Prostate gland (tissue), 2 donors: ENCODE measurements at regions not wholly inside any gene's neighbourhood (a gene's known extent, or its start where the extent isn't known, plus 50 kb on each side); places are given as distances from the start of the nearest gene placed in this dataset.

Source experiments
- DNase-seq: peaks from one replicate; pipeline ENCODE4 v3.0.0-alpha.2; 2019; ENCODE audit warnings: low spot score
- H3K27ac ChIP-seq, 2 donors: fragments of 200-600 bp; sonication (generic); 2 replicates each; pipeline ENCODE4 v1.5.1; 2017 to 2019
- H3K27me3 ChIP-seq: fragments of 200-600 bp; sonication (generic); replicated peaks from 2 replicates; pipeline ENCODE4 v1.5.1; 2019; ENCODE audit not compliant: insufficient read depth
- H3K36me3 ChIP-seq, 2 donors: fragments of 200-600 bp; sonication (generic); 1 replicate in 1 of 2; 2 replicates in 1 of 2; pipeline versions ENCODE4 v1.5.1 to v1.8.1; 2017 to 2019
- H3K4me1 ChIP-seq: fragments of 200-600 bp; sonication (generic); replicated peaks from 2 replicates; pipeline ENCODE4 v1.5.1; 2019
- H3K4me3 ChIP-seq, 2 donors: fragments of 200-600 bp; sonication (generic); 2 replicates each; pipeline ENCODE4 v1.5.1; 2017 to 2019
- H3K9me3 ChIP-seq: fragments of 200-600 bp; sonication (generic); 2 replicates; pipeline ENCODE4 v1.5.1; 2017
- CTCF ChIP-seq, 4 experiments: fragments of 200-600 bp in 2 of 4; fragments of 450-650 bp in 2 of 4; sonication (generic) in 2 of 4; IDR thresholded peaks; 1 replicate in 3 of 4; 2 replicates in 1 of 4; pipeline ENCODE4 v1.5.1; 2016 to 2019; ENCODE audit warnings: antibody characterized with exemption in 4 of 4, mild to moderate bottlenecking in 2 of 4, moderate library complexity in 2 of 4
- POLR2A ChIP-seq: fragments of 450-650 bp; IDR thresholded peaks from one replicate; pipeline ENCODE4 v1.6.1; 2016; ENCODE audit warnings: antibody characterized with exemption, mild to moderate bottlenecking
- POLR2AphosphoS5 ChIP-seq: sonication (generic); formaldehyde crosslinking; IDR thresholded peaks from one replicate; pipeline ENCODE4 v1.6.1; 2017; ENCODE audit warnings: antibody characterized with exemption
- WGBS: methylation state at CpG from one replicate; pipeline ENCODE4 v1.1.5; 2018; 5-methylcytosine and 5-hydroxymethylcytosine counted together
- intact Hi-C: fragments of 100-400 bp; cut with DNase I; formaldehyde crosslinking; loops from one replicate; pipeline ENCODE4 v1.14.2; 2022

GRCh38 chr9:79807971-79808370 is 236.2 kb downstream of the TLE4 start:
- Histone ChIP-seq H3K27ac (no peak overlapping the region), H3K9me3 (no peaks in the 10 kb centered on the region), H3K4me3 (no peak overlapping the region), H3K4me1 (no peaks in the 10 kb centered on the region), H3K36me3 (no peaks in the 10 kb centered on the region), H3K27me3 (no peaks in the 10 kb centered on the region)
- intact Hi-C loops, result no loop called here
- TF ChIP-seq POLR2AphosphoS5, result no peak
- TF ChIP-seq CTCF (IDR thresholded peaks at IDR 0.05), result no peak
- no peak for TF ChIP-seq POLR2A
- WGBS, result 39% methylated on average over 2 of the region's 2 CpGs
- no peak for DNase-seq

GRCh38 chr9:79806086-79806485 is 234.3 kb downstream of the TLE4 start:
- WGBS, result 91% methylated on average over 4 of the region's 4 CpGs
- H3K4me1 ChIP-seq, result no peaks in the 10 kb centered on the region
- no peaks in the 10 kb centered on the region for H3K27me3 ChIP-seq
- H3K9me3 ChIP-seq, result no peaks in the 10 kb centered on the region
- TF ChIP-seq CTCF (IDR thresholded peaks at IDR 0.05) (no peak), POLR2AphosphoS5 (no peak), POLR2A (no peak)
- H3K4me3 ChIP-seq, result no peak overlapping the region
- intact Hi-C loops, result no loop called here
- no peaks in the 10 kb centered on the region for H3K36me3 ChIP-seq
- no peak overlapping the region for H3K27ac ChIP-seq
- no peak for DNase-seq

- no peaks in the 10 kb centered on the region for H3K36me3 ChIP-seq
- no peak overlapping the region for H3K4me3 ChIP-seq
- no peaks in the 10 kb centered on the region for H3K9me3 ChIP-seq
- DNase-seq, result no peak
- H3K4me1 ChIP-seq, result no peaks in the 10 kb centered on the region
- intact Hi-C loops, result no loop called here
- no peak for TF ChIP-seq CTCF (IDR thresholded peaks at IDR 0.05)
- no peak for TF ChIP-seq POLR2AphosphoS5
- TF ChIP-seq POLR2A, result no peak
- 64% methylated on average over 3 of the region's 3 CpGs for WGBS
- no peak overlapping the region for H3K27ac ChIP-seq
- no peaks in the 10 kb centered on the region for H3K27me3 ChIP-seq
Measured at GRCh38 chr9:79801459-79801858, 229.7 kb downstream of the TLE4 start.

GRCh38 chr9:79800578-79800977 is 228.8 kb downstream of the TLE4 start:
- TF ChIP-seq CTCF (IDR thresholded peaks at IDR 0.05), result no peak
- TF ChIP-seq POLR2AphosphoS5, result no peak
- no peak for TF ChIP-seq POLR2A
- no peak for DNase-seq
- intact Hi-C loops, result no loop called here
- Histone ChIP-seq H3K36me3 (no peaks in the 10 kb centered on the region), H3K27ac (no peak overlapping the region), H3K4me1 (no peaks in the 10 kb centered on the region), H3K9me3 (no peaks in the 10 kb centered on the region), H3K27me3 (no peaks in the 10 kb centered on the region), H3K4me3 (no peak overlapping the region)
- 80% methylated on average over 1 of the region's 1 CpG for WGBS

GRCh38 chr9:79799691-79800335 is 228.0 kb downstream of the TLE4 start:
- H3K4me1 ChIP-seq, result no peaks in the 10 kb centered on the region
- H3K36me3 ChIP-seq, result no peaks in the 10 kb centered on the region
- no peak overlapping the region for H3K27ac ChIP-seq
- TF ChIP-seq POLR2A, result no peak
- no peak for TF ChIP-seq CTCF (IDR thresholded peaks at IDR 0.05)
- no peak for TF ChIP-seq POLR2AphosphoS5
- H3K27me3 ChIP-seq, result no peaks in the 10 kb centered on the region
- no peak overlapping the region for H3K4me3 ChIP-seq
- intact Hi-C loops, result no loop called here
- WGBS, result 32% methylated on average over 6 of the region's 6 CpGs
- no peak for DNase-seq
- H3K9me3 ChIP-seq, result no peaks in the 10 kb centered on the region
